Eye (tissue), 1 donor: ENCODE measurements at regions not wholly inside any gene's neighbourhood (a gene's known extent, or its start where the extent isn't known, plus 50 kb on each side); places are given as distances from the start of the nearest gene placed in this dataset.

Experiments
- DNase-seq: peaks from one replicate; pipeline ENCODE4 v3.0.0-alpha.2; 2015

GRCh38 chr22:49452362-49452946 is 375.2 kb downstream of the BRD1 start:
- DNase-seq: no peak

DNA sequence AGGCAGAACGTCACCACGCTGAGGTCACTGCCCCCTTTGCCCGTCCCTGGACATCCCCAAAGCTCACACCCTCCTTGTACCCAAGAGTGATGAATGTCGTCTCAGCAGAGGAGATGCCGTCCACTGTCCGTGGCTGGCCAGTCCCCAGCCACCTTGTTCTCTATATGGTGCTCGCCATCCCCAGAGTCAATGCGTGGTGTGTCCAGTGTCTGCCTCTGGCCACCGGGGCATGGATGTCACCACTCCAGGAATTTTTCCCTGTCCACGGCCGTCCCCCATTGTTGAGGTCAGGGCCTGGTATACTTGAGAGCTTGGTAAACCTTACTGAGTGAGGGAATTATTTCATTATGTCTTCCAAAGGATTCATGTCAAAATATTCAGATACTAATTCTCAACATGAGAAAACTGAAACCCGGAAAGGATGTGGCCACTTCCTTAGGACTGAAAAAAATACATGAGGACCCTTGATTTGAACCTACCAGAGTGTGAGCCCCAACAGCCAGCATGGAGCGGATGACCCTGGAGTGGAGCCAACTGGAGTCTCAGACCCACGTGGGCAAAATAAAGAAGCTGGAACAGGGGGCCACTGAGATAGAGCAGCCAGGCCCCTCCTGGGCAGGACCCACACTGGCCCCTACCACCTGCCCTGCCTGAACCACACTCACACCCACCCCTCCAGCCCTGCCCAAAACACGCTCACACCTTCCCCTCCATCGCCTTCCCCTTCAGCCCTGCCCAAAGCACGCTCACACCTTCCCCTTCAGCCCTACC is 376.4 kb downstream of the BRD1 start:
- DNase-seq: no peak

- DNase-seq: no peak
These were observed 377.2 kb downstream of the BRD1 start for GRCh38 chr22:49450498-49450897.

- peak; percentile 25 for DNase-seq
These were observed 377.7 kb downstream of the BRD1 start for GRCh38 chr22:49449811-49450446.

GRCh38 chr22:49449377-49449776 is 378.3 kb downstream of the BRD1 start:
- no peak for DNase-seq

DNA sequence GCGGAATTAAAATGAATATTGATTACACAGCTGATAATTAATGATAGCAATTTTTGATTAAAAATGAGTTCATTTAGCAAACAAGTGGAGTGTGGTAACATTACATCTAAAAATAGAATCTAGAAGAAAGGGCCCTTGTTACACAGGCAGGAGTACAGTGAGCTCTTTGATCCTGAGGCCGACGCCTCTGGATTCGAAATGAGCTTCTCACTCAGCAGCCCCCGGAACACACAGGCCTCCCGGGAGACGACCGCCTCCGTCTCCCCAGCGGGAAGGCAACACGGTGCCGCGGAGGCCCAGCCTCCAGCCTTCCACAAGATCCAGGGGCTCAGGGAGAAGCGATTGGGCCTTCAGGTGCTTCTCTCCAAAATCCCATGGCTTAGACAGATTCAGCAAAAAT is 379.1 kb downstream of the BRD1 start:
- no peak for DNase-seq

- no peak for DNase-seq
These were observed 379.8 kb downstream of the BRD1 start for GRCh38 chr22:49447837-49448236.

DNA sequence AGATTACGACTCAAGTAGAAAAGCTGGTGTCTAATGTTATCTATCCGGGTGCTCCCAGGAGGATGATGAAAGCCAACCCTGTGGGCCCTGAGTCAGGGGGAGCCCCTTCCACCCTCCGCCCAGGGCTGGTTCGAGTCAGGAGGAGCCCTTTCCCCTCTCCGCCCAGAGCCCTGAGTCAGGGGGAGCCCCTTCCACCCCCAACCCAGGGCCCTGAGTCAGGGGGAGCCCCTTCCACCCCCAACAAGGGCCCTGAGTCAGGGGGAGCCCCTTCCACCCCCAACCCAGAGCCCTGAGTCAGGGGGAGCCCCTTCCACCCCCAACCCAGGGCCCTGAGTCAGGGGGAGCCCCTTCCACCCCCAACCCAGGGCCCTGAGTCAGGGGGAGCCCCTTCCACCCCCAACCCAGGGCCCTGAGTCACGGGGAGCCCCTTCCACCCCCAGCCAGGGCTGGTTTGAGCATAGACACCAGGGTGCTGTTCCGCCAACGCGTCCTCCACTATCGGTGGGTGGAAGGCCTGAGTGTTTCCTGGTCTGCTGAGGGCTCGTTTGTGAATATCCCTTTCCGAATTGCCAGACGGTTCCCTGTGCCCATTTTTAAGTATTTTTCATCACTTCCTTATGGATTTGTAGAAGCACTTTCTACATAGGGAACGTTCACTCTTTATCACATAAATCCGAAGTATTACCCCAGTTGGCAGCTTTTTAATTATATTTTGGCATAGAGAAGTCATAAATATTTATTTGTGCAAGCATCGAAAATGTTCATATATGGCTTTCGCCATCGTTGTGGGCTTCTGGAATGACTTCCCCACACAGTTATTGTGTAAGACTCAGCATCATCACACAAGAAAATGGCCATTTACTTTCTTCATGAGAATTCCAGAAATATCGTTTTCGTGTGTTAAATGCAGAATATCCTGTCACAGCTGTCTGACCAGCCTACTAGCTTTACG is 380.6 kb downstream of the BRD1 start:
- no peak for DNase-seq

DNA sequence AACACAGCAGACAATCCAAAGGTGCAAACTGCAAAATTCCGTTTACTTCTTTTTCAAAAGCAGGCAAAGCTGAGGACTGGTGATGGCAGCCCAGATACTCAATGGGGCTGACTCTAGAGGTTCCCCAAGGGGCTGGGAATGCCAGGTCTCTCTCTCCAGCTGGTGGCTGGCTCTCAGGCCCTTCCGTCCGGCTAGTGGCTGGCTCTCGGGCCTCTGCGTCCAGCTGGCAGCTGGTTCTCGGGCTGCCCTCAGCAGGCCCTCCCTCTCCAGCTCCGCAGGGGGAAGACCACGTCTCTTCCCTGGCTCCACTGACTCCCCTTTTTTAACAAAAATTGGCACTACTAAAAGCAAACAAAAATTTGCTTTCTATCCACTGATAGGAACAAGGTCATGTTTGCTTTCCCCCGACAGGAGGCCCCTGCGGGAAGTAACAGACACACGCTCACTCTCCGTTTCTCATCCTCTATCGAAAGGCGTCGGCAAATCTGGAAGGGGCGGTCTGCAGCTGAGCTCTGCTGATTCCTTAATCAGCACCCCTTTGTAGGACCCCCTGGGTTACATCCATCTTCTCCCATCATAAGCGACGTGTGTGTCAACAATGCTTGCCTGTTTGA is 381.4 kb downstream of the BRD1 start:
- no peak for DNase-seq

DNA sequence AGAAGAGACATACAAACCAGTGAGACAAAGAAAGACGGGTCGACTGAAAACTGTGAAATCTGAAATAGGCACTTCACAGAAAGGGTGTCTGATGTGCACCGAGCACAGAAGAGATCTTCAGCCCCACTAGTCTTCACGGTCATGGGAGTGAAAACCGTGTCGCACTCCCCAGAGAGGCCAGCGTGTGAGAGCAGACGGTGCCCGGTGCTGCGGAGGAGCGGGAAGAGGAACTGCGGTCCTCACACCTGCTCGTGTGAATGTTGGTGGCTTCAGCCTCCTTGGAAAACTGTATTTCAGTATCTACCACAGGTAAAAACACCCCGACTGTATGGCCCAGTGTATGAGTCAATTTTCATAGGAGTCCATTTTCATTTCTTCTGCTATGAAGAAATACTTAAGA is 382.9 kb downstream of the BRD1 start:
- no peak for DNase-seq

DNA sequence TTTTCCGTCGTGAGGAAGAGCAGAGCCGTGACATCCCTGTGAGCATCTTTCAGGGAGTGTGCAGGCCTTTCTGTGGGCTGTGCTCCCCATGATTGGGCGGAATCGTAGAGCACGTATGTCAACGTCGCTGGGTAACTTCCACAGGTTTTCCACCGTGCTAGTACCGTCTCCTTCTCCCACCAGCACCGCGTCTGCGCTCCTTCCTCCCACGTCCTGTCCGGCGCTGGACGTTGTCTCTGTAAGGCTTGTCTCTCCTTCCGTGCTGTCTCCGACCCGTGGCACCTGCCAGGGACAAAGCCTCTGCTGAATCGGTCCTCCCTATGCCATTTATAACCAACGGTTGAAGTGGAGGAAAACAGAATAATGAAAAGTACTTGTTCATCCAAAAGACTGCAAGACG is 386.7 kb downstream of the BRD1 start:
- DNase-seq: no peak

- DNase-seq: no peak
These were observed 388.3 kb downstream of the BRD1 start for GRCh38 chr22:49439373-49439772.

GRCh38 chr22:49437956-49438355 is 389.7 kb downstream of the BRD1 start:
- no peak for DNase-seq

DNA sequence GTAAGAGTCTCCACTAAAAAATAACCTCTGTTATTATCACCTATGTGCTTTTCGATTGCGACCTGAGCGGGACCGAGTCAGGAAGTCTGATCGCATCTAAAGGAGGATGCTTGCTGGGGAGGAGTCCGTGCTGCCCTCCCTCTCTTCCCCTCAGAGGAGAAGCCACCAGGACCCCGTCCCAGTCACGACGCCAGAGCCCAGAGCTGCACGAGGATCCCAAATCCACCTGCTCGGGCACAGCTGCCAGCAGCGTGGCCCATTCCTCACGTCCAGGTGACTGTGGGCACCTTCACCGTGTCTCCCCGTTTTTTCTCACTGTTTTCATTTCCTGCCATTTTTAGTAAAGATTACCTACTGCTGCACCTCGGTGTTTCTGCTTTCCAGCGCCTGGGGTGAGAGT is 390.3 kb downstream of the BRD1 start:
- no peak for DNase-seq

DNA sequence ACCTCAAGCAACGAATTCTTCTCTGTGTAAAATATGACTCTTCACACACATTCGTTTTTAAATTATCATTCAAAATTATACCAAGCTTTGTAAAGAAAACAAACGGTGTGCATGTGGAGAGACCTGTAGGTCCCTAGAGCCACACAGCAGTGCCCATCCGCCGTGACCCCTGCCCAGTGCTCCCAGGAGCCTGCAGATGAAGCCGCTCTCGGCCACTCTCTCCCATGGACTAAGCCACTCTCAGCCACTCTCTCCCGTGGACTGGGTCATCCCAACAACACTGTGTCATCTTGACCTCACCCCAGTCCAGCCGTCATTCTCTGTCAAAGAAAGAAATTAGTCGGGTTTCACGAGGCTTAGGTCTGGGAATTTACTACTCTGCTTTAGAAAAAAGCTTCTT is 391.6 kb downstream of the BRD1 start:
- no peak for DNase-seq

- no peak for DNase-seq
These were observed 392.1 kb downstream of the BRD1 start for GRCh38 chr22:49435596-49435995.

- no peak for DNase-seq
These were observed 393.7 kb downstream of the BRD1 start for GRCh38 chr22:49433717-49434611.

- no peak for DNase-seq
These were observed 394.7 kb downstream of the BRD1 start for GRCh38 chr22:49432897-49433443.

DNA sequence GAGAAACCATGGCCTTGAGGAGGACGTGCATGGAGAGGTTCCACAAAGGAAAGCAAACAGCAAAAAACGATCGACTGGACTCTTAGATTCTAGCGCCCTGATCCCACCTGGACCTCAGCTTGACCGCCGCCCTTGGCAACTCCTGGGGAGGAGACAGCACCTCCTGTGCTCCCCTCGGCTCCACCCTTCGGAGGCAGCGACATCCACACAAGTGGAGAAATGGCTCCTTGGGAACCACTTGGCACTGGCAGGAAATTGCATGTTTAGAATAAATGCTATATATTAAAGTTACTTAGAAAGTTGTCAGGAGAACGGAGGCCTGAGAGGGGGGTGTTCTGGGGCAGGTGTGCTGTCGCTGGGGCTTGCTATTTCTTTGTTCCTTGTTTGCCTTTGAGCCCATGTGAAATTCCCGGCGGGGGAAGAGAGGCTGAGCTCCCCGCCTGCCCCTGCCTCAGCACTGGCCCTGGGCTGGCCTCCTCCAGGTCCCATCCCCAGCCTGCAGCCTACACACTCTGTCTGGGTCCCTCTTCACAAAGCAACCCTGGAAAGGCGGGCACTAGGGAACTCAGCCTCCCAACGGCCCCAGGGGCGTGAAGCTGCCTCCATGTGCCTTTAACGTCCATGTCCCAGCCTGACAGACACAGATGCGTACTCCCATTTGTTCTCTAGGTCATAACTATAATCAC is 395.3 kb downstream of the BRD1 start:
- DNase-seq: no peak

DNA sequence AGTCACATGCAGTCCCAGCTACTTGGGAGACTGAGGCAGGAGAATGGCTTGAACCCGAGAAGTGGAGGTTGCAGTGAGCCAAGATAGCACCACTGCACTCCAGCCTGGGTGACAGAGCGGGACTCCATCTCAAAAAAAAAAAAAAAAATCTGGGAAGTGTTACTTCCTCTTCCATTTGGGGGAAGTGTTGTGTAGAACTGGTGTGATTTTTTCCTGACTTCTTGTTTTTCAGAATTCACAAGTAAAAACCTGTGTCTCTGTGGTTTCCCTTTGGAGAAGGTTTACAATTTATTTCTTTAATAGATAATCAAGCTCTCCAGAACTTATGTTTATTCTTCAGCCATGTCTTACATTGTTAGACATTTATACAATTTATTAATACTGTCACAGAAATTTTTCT is 396.1 kb downstream of the BRD1 start:
- no peak for DNase-seq

- no peak for DNase-seq
These were observed 398.6 kb downstream of the BRD1 start for GRCh38 chr22:49429066-49429465.
